ENCODE measurements at regions not wholly inside any gene's neighbourhood (a gene's known extent, or its start where the extent isn't known, plus 50 kb on each side); places are given as distances from the start of the nearest gene placed in this dataset.

GRCh38 chr13:74039667-74040066 is 94.5 kb downstream of the KLF12 start:
- no peak overlapping the region for H2AFZ ChIP-seq (ENCODE audit: low read depth, low read length, poor library complexity, severe bottlenecking)
- ATAC-seq (no peak), DNase-seq (ENCODE audit: low read depth, low spot score) (no peak)
- H3K9me2 ChIP-seq (ENCODE audit: insufficient read depth) = no peaks in the 10 kb centered on the region
- H4K20me1 ChIP-seq (ENCODE audit: insufficient read depth) = no peaks in the 10 kb centered on the region
- peaks cover 6 to 8% of the 10 kb centered on the region in 2 experiments; a peak in 2 of 4 replicates for H3K4me1 ChIP-seq (ENCODE audit: control insufficient read depth in 1 of 2, insufficient read depth in 2 of 2, low read length in 2 of 2)
- no peak overlapping the region for H3K27ac ChIP-seq (ENCODE audit: low read depth, low read length)
- ChIA-PET POLR2A (no interaction called here), CTCF (no interaction called here), RAD21 (ENCODE audit: low non-redundant PET in 1 of 2, low total read pairs in 2 of 2, uncharacterized antibody in 2 of 2, unreplicated experiment in 2 of 2) (no interaction called here)
- no peak for TF ChIP-seq ATF3 (IDR thresholded peaks at IDR 0.05)
- TF ChIP-seq YY1 (IDR thresholded peaks at IDR 0.05; ENCODE audit: extremely low read depth, insufficient replicate concordance, low read depth, low read length) = no peak
- TF ChIP-seq ELF1 (IDR thresholded peaks at IDR 0.05; ENCODE audit: borderline replicate concordance, low read depth) = no peak
- TF ChIP-seq POLR2AphosphoS5 (IDR thresholded peaks at IDR 0.05; ENCODE audit: low read depth, low read length) = no peak
- no peak for TF ChIP-seq CTCF (IDR thresholded peaks at IDR 0.05 in 2 of 3, conservative IDR thresholded peaks at IDR 0.05 in 1 of 3; ENCODE audit: borderline replicate concordance in 1 of 3, insufficient read depth in 1 of 3, low read depth in 2 of 3, low read length in 2 of 3)
- TF ChIP-seq ZFX (IDR thresholded peaks at IDR 0.05) = no peak
- no peak for TF ChIP-seq TCF7L2 (IDR thresholded peaks at IDR 0.05; ENCODE audit: borderline replicate concordance, extremely low read depth, insufficient read depth, insufficient read length)
- no peak for TF ChIP-seq POLR2A (IDR thresholded peaks at IDR 0.05; ENCODE audit: borderline replicate concordance, extremely low read depth, insufficient read depth, insufficient read length)
- no peak for TF ChIP-seq EGR1 (IDR thresholded peaks at IDR 0.05; ENCODE audit: low read depth)
- TF ChIP-seq RAD21 (IDR thresholded peaks at IDR 0.05; ENCODE audit: low read depth) = no peak
- TF ChIP-seq REST (IDR thresholded peaks at IDR 0.05; ENCODE audit: low read depth) = no peak
- no peak for TF ChIP-seq CEBPB (IDR thresholded peaks at IDR 0.05; ENCODE audit: low read depth)
- TF ChIP-seq EZH2 (IDR thresholded peaks at IDR 0.05) = no peak
- no peak for TF ChIP-seq ZBTB33 (IDR thresholded peaks at IDR 0.05; ENCODE audit: extremely low read depth, insufficient replicate concordance, low read length)
- no peak for TF ChIP-seq SRF (IDR thresholded peaks at IDR 0.05; ENCODE audit: low read depth)
- no peak for TF ChIP-seq MAX (IDR thresholded peaks at IDR 0.05)
- TF ChIP-seq SIN3A (IDR thresholded peaks at IDR 0.05; ENCODE audit: low read depth) = no peak
- no peak for TF ChIP-seq SP1 (IDR thresholded peaks at IDR 0.05; ENCODE audit: low read depth)
- no peaks in the 10 kb centered on the region for H3K9me3 ChIP-seq (ENCODE audit: control insufficient read depth in 1 of 2, insufficient read depth in 1 of 2, low read depth in 1 of 2, low read length in 2 of 2)
- no peak overlapping the region for H3K4me3 ChIP-seq (replicated peaks in 1 of 2; ENCODE audit: low read depth in 1 of 2, low read length in 2 of 2)
- H3K9ac ChIP-seq (ENCODE audit: low read length) = no peak overlapping the region
- no peaks in the 10 kb centered on the region for H3K36me3 ChIP-seq (ENCODE audit: control insufficient read depth in 1 of 2, insufficient read depth in 2 of 2, low read length in 2 of 2)
- BruUV-seq (replicated peaks) = no TSS peak
- intact Hi-C loops (cut with micrococcal nuclease) = loop anchor here (2.0 kb wide), 1 partner anchor 19 kb away; no protein-coding TSS in a partner anchor
- H3K79me2 ChIP-seq (ENCODE audit: insufficient read depth, low read length) = no peaks in the 10 kb centered on the region
- no peaks in the 10 kb centered on the region for H3K27me3 ChIP-seq (ENCODE audit: insufficient read depth, low read length)
- no peak overlapping the region for H3K4me2 ChIP-seq (ENCODE audit: low read length)

All from HCT116 (cell line).